ENCODE measurements at regions not wholly inside any gene's neighbourhood (a gene's known extent, or its start where the extent isn't known, plus 50 kb on each side); places are given as distances from the start of the nearest gene placed in this dataset.

DNA sequence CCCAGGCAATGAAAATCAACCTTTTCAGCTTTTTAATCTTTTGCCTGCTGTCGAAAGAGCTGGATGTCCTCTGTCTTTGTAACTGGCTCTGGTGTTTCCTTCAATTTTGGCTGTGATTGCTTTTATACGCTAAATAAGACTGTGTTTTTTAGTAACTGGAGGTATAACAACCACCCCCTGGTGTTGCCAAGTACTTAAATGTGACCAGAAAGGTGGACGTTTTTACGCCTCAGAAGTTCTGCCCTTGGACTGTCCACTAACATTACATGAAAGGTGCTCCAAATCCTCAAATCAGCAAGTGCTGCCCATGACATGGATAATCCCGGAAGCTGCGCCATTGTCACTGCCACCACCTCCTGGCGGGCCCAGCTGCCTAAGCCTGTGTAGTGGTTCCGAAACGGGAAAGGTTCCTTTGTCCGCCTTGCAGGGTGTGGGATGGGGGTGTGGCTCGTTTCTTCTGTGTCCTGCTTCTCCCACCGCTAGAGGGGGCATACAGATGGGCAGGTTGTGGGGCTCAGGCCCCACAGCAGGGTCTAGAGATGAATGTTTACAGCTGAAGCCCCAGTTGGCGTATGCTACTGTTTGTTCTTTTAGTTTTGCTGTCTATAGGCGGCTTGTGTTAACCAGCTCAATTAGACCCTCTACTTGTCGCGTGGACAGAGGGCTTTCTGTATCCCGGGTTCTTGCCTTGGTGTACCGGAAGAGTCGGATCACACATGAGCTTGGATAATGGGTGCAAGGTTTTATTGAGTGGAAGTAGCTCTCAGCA is 82.2 kb upstream of the SEPTIN5 start:
- no peak for TF ChIP-seq ZNF623 (tag by site-specific recombination; IDR thresholded peaks at IDR 0.05)
- TF ChIP-seq CTCF (tag by site-specific recombination; IDR thresholded peaks at IDR 0.05), result no peak

All from HEK293 (cell line).